H1 (cell line): ENCODE measurements at regions not wholly inside any gene's neighbourhood (a gene's known extent, or its start where the extent isn't known, plus 50 kb on each side); places are given as distances from the start of the nearest gene placed in this dataset.

Experiments used
- FOSL1 ChIP-seq: IDR thresholded peaks from 2 replicates; pipeline ENCODE4 v1.6.1; 2011; ENCODE audit warnings: mild to moderate bottlenecking, low read depth, low read length, moderate library complexity; ENCODE audit not compliant: insufficient read depth
- NRF1 ChIP-seq: IDR thresholded peaks from 2 replicates; pipeline ENCODE4 v1.6.1; 2011; ENCODE audit warnings: mild to moderate bottlenecking, low read depth, low read length, improper control_type of control experiment
- POLR2A ChIP-seq, 2 experiments: IDR thresholded peaks; 1 replicate in 1 of 2; 2 replicates in 1 of 2; pipeline ENCODE4 v1.6.1; 2011; ENCODE audit warnings: low read depth in 2 of 2, low read length in 2 of 2, mild to moderate bottlenecking in 2 of 2; ENCODE audit errors: control extremely low read depth in 1 of 2
- RBBP5 ChIP-seq: IDR thresholded peaks from 2 replicates; pipeline ENCODE4 v1.7.1; 2012; ENCODE audit warnings: low read depth, mild to moderate bottlenecking, inconsistent platforms, low read length, moderate library complexity, borderline replicate concordance

DNA sequence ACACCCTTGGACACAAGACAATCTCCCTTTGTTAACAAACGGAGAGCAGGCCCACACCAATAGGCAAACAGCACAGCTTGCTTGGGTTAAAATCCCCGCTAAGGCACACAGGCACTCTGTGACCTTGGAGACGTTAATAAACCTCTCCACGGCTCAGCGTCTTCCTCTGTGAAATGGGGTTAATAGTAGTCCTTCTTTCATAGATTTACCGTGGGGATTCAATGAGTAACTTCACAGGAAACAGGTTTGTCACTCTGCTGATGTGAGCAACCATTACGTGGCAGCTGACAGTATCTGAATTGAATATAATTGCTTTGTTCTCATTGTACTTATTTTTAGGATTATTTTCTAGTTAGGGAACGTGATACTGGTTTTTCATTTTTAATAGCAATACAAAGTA lies 65.2 kb upstream of the ADRA1B start (continued):
- TF ChIP-seq RBBP5 (no peak), NRF1 (no peak), FOSL1 (no peak), POLR2A (IDR thresholded peaks at IDR 0.05; ENCODE audit: control extremely low read depth in 1 of 2, low read depth in 2 of 2, low read length in 2 of 2) (no peak)
- TF ChIP-seq, all 59 proteins: peak for 0
